ENCODE measurements at regions not wholly inside any gene's neighbourhood (a gene's known extent, or its start where the extent isn't known, plus 50 kb on each side); places are given as distances from the start of the nearest gene placed in this dataset.

DNA sequence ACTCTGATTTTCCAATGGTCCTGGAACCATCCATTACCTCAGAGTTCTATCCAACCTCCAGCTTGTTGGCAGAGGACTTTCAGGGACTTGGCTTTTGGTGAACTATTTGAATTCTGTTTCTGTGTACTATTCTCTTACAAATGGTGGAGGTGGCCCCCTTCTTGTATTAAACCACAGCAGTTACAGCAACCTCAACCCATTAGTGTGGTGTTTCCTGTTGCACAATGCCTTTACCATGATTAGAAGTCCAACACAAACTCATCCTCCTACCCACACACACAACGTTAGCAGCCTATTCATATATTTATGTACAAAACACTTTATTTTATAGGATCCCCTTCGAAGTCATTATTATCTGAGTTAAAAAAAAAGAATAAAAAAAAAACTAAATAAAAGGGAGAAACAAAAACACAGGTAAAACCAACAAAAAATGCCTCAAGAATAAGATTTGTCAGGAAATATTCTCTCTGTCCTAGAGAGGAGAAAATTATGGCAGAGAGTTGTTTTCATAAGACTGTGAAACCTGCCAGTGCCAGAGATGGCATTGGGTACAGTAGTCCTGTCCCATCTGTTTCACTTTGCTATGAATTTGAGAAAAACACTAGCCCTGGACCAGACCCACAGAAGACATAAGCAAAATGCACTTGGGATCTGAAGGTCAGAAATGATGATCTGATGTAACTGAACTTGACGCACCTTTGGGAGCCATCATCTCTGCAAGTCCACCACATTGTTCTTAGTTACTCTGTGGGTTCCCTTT is 1896.0 kb upstream of the PIK3C3 start:
- no peak for DNase-seq

DNA sequence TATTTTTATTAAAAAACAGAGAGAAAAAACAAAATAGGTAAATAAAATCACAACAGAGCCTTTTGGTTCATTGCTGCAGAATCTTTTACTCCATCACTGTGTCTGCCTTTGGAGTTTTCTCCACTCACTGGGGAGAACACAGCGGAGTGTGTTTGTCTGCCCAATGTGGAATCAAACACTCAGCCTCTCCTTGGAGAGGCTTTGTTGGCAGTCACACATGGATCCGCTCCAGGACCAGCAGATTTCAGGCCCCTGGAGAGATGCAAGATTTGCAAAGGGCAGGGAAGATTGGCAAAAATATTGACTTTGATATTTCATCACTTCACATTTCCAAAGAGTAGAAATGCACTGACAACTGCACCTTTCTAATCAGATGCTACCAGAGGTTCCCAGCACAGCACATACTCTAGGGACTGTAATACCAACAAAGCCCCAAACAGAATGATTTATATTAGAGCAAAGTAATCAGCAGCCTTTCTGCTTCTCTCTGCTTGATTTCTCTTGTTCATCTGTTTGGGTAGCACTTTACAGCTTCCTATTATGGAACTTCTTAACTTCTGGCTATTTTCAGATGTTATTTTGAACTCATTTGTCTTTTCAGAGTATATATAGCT is 1898.8 kb upstream of the PIK3C3 start:
- no peak for DNase-seq

DNA sequence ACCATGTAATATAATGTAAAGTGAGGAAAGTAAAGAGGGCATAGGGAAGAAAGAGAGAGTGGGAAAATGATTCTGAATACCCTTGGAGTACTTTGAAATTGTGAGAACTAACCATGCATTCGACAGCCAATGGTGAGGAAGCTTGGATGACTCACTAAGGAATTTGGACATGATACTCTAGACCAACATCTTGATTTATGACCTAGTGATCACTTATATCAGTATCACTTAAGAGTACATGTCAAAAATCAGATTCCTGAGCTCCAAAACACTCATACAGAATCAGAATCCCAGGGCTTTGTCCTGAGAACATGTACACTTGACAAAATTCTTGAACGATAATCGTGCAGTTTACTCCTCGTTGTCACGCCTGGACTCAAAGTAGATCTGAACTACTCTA is 1899.8 kb upstream of the PIK3C3 start:
- no peak for DNase-seq

DNA sequence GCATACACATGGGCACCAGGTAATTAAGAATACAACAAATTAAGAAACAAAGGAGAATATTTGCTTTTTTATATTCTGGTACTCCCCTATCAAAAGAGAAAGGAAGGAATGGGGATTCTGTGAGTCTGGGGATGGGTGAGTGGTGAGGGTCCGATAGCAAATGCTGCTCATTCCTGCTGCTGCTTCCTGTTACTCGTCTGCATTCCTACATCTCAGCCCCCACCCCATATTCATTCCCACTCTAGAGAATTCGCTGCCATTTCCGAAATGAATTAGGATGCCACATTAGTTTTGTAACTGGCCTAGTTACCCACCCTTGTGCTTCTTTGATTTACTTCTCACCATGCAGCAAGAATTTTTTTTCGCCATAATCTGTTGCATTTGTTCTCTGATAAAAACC is 1905.3 kb upstream of the PIK3C3 start:
- DNase-seq, result no peak

DNA sequence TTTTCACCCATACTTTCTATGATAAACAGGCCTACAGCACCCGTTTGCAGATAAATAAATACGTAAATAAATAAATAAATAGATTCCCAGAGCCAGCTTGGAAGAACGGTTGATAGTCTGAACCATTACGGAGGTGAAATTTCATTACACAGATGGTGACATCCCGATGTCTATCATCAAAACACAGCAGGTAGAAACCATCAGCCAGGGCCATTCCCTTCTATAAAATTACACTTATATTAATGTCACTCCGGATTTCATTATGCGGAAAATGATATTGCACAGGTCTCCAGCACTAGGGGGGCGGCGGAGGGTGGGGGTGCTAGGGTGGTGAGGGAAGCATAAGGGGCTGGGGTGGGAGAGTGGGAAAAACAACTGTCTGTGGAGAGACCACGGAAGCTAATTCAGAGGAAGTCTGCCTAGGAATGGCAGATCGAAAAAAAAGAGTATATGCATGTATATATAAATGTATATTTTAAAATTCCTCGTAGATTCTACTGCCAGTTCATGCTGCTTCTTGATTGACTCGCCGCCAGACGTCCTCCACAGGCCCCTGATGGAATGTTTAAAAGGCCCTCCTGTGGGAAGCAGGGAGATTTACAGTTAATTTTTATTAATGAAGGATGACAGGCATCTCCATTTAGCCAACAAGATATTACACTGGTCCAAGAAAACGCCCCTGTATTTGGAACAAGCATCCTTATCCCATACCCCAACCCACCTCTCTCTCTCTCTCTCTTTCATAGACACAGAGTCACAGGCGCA is 1906.0 kb upstream of the PIK3C3 start:
- DNase-seq, result no peak

DNA sequence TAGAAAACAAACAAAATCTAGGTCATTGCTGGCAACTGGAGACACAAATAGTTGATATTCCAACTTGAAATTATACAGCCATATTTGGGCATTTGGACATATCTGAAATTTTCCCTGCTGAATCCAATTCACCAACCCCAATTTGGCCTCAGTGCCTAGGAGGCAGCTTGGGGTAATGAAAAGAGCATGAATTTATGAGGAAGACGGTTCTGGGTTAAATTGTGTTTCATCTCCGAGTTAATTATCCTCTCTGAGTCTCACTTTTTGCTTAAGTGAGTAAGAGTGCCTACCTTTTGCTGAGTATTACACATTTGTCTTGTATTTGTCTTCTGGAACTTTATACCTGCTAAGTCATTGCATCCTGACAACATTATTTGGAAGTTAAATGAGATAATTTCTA is 1906.8 kb upstream of the PIK3C3 start:
- DNase-seq, result no peak

DNA sequence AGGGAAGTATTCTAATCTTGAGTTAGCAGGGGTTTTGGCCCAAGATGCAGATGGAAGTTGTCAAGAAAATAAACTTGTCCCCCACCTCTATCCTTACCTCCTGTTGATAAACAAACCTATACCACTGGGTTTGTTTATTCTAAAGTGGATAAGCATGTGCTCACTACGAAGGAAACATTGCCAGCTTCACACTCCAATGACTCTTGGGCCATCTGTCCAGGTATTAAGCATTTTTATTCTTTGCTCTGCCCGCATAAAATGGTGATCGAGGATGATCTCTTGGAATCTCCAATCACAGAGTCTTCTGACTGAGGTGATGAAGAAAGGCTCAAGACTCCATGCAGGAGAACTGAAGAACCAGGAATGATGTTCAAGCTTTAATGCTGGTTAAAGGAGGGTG is 1908.4 kb upstream of the PIK3C3 start:
- no peak for DNase-seq

DNA sequence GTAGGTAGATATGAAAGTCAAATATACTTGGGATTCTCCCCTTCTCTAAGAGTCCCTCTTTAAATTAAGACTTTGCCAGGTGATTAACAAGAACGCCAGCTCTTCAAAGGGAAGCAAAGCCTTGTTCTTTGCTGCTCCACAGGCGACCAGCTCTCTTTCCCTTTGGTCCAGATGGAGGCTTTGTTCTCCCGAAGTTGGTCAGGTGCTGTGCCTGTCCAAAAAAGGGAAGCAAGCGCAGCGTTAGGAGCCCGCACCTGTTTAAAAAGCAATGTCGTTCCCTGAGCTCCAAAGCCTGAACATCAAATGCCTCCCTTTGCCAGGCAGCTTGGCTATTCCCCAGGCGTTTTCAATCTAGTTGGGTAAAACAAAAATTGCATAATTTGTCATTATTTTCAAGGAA is 1913.1 kb upstream of the PIK3C3 start:
- no peak for DNase-seq

DNA sequence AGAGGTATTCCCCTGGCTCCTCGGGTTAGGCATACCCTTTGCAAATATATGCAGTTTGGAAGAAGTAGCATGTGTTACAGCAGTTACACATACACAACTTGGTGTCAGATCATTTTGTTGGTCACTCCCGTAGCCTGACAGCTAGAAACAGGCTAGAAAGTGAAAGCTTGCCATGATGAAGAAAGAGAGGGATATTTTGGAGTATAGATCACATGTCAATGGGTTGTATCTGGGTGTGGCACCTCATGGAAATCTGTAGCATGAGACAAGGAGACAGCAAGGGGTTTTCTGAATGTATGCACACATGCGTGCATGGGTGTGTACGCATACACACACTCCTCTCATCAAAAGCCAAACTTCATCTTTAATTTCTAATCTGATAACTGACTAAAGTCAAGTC is 1914.5 kb upstream of the PIK3C3 start:
- no peak for DNase-seq

DNA sequence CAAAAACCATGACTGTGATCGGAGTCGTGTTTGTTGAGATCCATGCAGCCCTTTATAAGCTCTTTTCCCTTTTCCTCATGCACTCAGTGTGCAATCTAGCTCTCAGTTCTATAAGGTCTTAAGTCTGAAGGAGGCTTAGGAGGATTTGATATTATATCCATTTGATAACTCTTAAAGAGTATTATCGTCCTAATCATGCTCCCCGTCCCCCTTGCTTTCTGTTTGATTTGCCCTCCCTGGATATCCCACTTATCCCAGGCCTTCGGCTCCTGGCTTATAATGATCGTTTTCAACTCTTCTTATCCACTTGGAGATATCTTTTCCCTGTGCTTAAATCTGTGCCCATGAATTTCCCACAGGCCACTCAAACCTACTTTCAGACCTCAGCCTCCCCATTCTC is 1917.7 kb upstream of the PIK3C3 start:
- no peak for DNase-seq

DNA sequence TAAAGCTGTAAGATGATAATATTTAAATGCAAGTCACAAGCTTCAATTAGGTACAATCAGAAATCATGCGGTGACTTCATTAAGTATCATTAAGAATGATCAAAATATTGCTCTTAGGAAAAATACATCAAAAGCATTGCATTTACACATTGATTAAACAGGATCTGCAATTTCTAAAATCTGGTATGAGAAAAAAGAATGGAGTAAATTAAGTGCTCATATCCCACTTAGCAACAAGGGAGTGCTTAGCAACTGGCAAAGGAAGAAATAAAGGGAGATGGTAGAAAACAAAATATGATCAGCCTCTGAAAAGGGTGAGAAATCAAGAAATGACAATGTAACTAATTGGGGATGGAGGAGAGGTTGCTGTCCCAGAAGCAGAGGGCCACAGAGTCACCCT is 1918.2 kb upstream of the PIK3C3 start:
- DNase-seq, result no peak

DNA sequence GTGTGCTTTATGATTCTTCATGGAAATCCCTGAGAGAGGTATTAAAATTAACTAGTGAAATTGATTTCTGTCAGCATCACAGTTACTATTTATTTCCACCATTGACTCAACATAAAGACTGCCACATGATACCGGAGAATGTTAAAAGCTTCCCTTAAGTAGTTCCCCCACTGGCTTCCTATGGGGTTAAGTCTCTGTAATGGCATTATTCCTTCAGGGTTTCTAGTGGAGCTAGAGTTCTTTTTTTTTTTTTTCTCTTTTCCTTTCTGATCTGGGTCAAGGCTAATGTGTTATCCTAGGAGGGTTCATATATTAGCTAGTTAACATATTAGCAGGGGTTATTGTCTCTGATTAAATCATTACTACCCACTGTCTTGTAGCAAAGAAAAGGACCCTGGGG is 1919.1 kb upstream of the PIK3C3 start:
- no peak for DNase-seq

DNA sequence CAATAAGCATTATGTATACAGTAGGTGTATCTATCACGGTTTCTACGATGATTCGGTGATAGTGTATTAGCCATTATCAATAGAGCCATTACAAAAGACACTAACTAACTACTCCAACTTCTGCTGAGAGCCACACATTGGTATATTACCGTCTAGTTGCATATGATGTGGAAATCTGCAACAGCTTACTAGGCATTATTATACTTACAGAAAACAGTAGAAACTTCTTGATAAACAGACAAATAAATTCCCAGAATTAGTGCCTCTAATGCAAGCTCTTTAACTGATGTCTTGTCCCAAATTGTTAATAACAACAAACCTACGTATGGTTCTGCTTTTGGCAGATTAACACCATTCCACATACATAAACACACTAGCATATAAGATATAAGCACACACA is 1923.0 kb upstream of the PIK3C3 start:
- no peak for DNase-seq

DNA sequence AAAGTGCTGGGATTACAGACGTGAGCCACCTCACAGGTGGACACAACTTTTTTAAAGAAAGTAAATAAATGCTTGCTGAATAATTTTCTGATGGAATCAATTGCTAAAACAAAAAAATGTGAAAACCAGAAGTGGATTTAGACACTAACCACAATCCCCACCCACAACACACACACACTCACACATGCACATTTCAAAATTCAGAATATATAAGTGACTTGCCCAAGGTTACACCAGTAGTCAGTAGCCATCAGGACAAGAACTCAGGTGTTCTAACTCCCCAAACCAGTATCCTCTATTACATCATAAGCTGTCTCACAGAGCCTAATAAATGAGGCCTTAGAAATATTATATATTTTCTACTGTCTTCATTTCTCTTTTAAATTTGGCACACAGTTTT is 1923.6 kb upstream of the PIK3C3 start:
- DNase-seq, result no peak

DNA sequence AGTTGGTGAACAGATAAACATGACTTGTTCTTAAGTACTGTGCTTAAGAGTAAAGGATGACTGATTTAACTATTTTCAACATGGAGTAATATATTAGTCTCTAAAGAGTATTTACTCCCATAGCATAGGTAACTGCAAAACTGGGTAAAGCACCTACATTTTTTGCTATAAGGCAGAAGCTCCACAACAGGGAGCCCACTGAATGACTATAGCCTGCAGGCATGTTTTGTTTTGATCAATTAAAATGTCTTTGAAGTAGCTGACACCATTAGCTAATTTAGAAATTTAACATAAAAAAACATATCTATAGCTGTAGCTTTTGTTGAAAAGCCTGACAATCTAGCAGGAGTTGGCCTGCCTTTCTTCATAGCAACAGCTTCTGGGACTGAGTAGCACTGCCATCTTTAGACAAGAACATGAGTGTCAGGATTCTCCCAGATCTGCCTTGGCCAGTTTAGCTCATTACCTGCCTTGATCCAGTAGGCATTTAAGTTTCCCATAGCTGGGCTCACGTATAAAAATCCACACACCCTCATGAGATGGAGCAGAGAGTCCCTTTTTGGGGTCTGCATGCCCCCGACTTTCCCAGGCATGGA is 1935.1 kb upstream of the PIK3C3 start:
- DNase-seq, result no peak

DNA sequence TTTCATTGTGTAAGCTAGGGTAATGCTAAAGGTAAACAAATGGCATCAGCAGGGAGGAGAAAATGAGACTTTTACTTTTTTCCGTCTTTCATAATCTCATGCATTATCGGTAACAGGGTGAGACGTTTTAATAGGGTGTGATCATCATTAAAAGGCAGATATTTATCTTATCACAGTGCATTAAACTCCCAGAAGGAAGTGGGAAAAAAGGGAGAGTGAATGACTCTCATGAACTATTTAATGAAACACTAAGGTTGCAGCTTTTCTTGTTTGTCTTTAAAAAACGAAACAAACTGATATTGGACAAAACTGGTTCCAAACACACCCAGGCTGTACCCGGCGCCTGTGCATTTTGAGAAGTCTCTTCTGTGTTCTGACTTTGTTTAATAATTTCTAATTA is 1936.8 kb upstream of the PIK3C3 start:
- DNase-seq, result no peak

DNA sequence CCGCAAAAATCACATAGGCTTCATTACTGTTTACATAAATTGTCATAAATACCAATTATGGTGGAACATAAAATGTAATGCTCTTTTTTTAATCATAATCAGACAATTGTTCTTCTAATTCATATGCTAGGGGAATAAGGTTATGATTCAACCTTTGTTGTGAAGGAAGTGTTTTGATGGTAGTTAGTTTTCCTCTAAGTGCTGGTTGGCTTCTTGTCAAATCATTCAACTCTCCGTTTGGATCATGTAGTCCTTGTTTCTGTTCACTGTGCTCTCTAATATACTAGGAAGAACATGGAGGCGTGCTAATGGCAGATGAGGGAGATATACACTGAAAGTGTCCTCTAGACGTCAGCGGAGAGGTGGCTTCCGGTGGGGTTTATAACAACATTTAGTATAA is 1938.0 kb upstream of the PIK3C3 start:
- no peak for DNase-seq

DNA sequence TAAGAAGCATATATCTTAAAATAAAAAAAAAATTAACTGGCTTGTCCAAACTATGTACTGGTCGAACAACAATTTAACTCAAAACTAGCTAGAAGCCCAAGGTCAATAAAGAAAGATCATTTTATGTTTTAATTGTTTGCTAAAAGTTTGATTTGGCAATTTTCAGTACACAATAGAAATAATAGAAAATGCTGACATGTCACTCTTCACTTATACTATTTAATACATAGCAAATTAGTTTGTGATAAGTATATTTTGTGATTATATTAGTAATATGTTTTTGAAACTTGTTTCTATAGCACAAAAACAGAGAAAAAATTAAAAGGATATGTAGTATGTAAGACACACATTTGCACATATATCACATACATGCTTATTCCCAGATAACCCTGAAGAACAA is 1938.6 kb upstream of the PIK3C3 start:
- no peak for DNase-seq

DNA sequence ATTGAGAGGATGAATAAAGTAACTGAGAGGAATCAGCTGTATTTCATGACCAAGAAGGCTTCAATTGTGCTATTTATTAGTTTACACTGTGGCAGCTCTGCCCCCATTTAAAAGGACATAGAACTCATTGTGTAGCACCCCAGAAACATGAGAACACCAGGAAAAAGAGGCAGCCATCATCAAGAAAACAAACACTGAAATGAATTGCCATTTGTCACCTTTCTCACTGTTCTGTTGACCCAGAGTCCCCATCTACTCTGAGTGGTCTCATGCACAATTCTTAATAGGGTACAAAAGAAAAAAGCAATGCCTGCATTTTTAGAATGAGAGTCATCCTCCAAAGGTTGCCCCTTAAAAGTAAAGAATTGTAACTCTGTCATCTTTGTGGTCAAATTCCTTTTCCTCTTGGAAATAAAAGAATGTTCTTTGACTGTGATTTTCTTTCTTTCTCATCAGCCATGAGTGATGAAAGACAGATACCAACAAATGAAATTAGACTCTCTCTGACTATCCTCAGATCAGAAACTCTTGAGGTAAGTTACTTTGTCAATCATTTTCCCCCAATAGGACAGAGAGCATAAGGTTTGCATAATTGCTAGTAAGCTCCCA is 1941.9 kb upstream of the PIK3C3 start:
- DNase-seq, result no peak

DNA sequence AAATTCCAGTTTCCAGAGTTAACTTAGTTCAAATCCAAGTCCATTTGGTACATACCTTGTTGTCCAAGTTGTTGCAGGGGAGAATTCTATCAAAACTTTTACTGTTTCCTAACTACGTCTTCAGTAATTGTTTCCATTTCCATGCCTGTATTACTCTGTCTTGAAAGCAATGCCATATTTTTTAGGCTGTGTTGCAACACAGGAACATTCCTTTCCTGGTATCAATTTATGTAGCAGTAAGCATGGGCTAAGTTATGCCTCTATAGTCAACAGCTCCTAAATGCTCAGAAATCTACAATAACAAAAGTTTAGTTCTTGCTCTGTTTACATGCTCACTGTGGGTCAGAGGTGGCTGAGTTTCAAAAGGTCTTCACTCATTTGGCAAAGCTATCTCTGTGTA is 1943.8 kb upstream of the PIK3C3 start:
- no peak for DNase-seq

DNA sequence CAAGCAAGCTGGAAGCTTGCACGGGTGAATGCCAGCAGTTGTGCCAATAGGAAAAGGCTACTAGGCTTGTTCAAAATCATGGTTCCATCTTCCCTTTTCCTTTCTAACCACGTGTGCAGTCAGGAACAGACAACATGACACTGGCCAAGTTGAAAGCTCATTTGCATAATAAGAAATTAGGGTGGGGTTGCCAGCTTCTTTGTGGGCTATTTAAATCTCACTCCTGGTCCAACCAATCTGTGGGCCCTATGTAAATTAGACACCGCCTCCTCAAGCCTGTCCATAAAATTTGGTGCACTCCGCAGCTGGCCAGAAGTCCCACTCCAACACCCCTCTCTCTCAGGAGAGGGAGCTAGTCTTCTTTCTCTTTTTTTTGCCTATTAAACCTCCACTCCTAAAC is 1948.4 kb upstream of the PIK3C3 start:
- no peak for DNase-seq

DNA sequence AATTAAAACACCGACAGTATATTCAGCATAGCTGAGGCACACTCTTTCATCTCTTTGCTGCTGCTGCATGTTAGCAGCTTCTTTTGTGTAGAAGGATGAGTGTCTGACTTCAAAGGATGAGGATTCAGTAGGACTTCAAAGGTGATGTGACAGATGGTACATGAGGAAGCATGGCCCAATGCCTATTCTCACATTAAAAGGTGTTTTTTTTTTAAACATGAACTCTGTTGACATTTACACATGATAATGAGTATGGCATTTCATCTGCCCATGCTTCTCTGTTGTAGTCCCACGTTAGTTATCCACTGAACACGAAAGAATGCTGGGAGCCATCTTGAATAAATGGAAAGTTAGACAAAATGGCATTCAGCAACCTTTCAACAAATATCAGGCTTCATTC is 1950.8 kb upstream of the PIK3C3 start:
- DNase-seq, result no peak

DNA sequence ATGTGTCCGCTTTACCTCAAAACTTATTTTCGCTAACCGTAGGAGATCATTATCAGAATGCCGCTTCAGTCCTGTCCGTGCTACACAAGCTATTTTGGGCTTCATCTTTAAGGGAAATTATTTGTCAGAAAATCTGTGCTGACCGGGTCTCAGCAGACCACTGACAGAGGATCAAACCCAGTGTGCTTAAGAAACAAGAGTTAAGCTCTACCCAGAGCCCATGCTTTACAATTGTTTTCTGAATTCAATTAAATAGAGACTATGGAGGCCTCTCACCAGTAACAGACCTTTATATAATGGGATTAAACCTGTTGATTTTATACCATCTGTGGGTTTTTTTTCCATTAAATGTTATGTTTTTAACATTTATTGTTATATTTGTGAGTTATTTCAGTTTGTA is 1956.7 kb upstream of the PIK3C3 start:
- DNase-seq, result no peak
